Neural crest cell (in vitro differentiated cells): ENCODE measurements at regions not wholly inside any gene's neighbourhood (a gene's known extent, or its start where the extent isn't known, plus 50 kb on each side); places are given as distances from the start of the nearest gene placed in this dataset.

Source experiments
- DNase-seq: peaks from one replicate; pipeline ENCODE4 v3.0.0; 2021; ENCODE audit warnings: low read depth, mixed read lengths, low spot score
- H3K27ac Mint-ChIP-seq: one replicate; pipeline ENCODE4 v1.8.0; 2021; ENCODE audit warnings: mild to moderate bottlenecking, mixed read lengths; ENCODE audit not compliant: unreplicated experiment
- H3K27me3 Mint-ChIP-seq: 2 replicates; pipeline ENCODE4 v1.8.0; 2021; ENCODE audit warnings: low read depth, mild to moderate bottlenecking, mixed read lengths
- H3K36me3 Mint-ChIP-seq: 2 replicates; pipeline ENCODE4 v1.8.0; 2021; ENCODE audit warnings: low read depth, mild to moderate bottlenecking, mixed read lengths
- H3K4me1 Mint-ChIP-seq: 2 replicates; pipeline ENCODE4 v1.8.0; 2021; ENCODE audit warnings: mixed read lengths
- H3K4me3 Mint-ChIP-seq: one replicate; pipeline ENCODE4 v1.8.0; 2021; ENCODE audit warnings: mild to moderate bottlenecking, mixed read lengths
- H3K9me3 Mint-ChIP-seq: 2 replicates; pipeline ENCODE4 v1.8.0; 2021; ENCODE audit warnings: mixed read lengths
- TF ChIP-seq, protein P1 (sequence below): fragments of 200-600 bp; sonication (generic); conservative IDR thresholded peaks from 2 replicates; pipeline ENCODE4 v1.5.0; 2021; ENCODE audit warnings: antibody characterized with exemption, mild to moderate bottlenecking

DNA sequence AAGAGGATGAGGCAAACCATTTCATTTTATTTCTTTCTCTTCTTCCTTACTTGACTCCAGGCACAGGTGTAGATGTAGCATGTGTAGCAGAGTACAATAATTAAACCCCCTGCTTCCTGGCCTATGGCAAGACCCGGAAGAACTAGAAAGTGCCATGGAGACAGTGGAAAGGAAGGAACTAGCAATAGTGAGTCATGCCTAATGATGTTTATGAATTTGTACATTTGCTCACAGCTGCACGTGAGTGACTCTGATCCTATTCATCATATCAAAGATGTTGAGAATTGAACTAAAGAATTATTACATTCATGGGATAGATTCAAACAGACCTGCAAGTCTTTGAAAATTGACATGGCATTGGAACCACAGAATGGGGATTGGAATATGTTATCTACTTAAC is 2233.9 kb upstream of the TENM3 start:
- no peak overlapping the region for H3K4me3 Mint-ChIP-seq
- no peaks in the 10 kb centered on the region for H3K36me3 Mint-ChIP-seq
- no peak for DNase-seq
- no peaks in the 10 kb centered on the region for H3K9me3 Mint-ChIP-seq
- no peak overlapping the region for H3K27ac Mint-ChIP-seq
- H3K27me3 Mint-ChIP-seq = no peaks in the 10 kb centered on the region
- no peaks in the 10 kb centered on the region for H3K4me1 Mint-ChIP-seq
- TF ChIP-seq, protein P1, sequence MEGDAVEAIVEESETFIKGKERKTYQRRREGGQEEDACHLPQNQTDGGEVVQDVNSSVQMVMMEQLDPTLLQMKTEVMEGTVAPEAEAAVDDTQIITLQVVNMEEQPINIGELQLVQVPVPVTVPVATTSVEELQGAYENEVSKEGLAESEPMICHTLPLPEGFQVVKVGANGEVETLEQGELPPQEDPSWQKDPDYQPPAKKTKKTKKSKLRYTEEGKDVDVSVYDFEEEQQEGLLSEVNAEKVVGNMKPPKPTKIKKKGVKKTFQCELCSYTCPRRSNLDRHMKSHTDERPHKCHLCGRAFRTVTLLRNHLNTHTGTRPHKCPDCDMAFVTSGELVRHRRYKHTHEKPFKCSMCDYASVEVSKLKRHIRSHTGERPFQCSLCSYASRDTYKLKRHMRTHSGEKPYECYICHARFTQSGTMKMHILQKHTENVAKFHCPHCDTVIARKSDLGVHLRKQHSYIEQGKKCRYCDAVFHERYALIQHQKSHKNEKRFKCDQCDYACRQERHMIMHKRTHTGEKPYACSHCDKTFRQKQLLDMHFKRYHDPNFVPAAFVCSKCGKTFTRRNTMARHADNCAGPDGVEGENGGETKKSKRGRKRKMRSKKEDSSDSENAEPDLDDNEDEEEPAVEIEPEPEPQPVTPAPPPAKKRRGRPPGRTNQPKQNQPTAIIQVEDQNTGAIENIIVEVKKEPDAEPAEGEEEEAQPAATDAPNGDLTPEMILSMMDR = no peak

DNA sequence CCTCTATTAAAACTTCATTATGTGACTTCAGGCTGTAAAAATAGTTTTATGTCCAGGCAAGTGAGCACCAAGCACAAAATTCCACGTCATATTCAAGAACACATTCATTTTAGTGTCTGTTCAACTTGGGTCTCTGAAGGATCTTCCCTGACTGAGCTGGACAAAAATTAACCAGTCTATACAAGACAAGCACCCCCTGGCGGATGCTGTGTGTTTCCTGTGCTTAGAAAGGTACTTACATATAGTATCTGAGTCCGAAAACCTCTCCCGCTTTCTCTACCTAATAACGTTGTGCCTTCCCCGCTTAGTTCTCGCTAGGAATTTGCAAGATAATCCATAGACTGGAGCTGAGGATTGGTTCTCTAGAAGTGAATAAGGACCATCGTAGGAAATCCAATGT is 2214.5 kb upstream of the TENM3 start:
- no peaks in the 10 kb centered on the region for H3K4me1 Mint-ChIP-seq
- no peaks in the 10 kb centered on the region for H3K36me3 Mint-ChIP-seq
- H3K4me3 Mint-ChIP-seq = no peak overlapping the region
- H3K27me3 Mint-ChIP-seq = no peaks in the 10 kb centered on the region
- no peaks in the 10 kb centered on the region for H3K9me3 Mint-ChIP-seq
- H3K27ac Mint-ChIP-seq = no peak overlapping the region
- DNase-seq = peak; percentile 45
- TF ChIP-seq, protein P1 = peak; percentile 65

DNA sequence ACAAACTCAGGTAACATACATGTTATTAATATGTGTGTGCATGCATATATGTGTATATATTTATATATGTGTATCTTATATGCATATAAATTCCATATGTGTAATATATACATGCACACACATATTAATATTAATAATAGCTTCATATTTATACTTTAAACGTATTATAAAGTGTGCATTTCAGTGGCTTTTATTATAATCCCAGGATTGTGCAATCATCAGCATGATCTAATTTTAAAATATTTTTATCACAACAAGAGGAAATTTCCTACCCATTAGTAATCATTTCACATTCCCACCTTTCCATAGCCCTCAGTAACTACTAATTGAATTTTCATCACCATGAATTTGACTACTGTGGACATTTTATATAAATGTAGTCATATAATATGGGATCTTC is 2211.9 kb upstream of the TENM3 start:
- Mint-ChIP-seq H3K27ac (no peak overlapping the region), H3K27me3 (no peaks in the 10 kb centered on the region), H3K4me1 (no peaks in the 10 kb centered on the region), H3K4me3 (no peak overlapping the region), H3K36me3 (no peaks in the 10 kb centered on the region), H3K9me3 (no peaks in the 10 kb centered on the region)
- no peak for DNase-seq
- TF ChIP-seq, protein P1 = no peak

DNA sequence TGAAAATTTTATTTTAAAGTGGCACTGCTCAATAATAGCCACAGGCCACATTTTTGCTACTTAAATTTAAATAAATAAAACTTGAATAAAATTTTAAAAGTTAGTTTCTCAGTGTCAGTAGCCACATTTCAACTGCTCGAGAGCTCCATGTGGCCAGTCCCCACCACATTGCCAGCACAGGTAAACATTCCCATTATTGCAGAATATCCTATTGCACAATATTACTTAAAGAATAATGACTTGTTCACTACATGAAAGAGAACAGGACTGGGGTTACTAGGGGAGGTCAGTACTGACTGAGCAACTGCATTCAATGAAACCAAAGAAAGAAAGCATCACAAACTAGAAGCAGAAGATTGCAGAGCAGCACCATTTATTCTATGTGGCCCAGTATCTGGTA is 2201.6 kb upstream of the TENM3 start:
- Mint-ChIP-seq H3K4me3 (no peak overlapping the region), H3K4me1 (no peaks in the 10 kb centered on the region), H3K27ac (no peak overlapping the region), H3K36me3 (no peaks in the 10 kb centered on the region), H3K9me3 (peaks cover 4% of the 10 kb centered on the region), H3K27me3 (no peaks in the 10 kb centered on the region)
- no peak for DNase-seq
- TF ChIP-seq, protein P1 = no peak

DNA sequence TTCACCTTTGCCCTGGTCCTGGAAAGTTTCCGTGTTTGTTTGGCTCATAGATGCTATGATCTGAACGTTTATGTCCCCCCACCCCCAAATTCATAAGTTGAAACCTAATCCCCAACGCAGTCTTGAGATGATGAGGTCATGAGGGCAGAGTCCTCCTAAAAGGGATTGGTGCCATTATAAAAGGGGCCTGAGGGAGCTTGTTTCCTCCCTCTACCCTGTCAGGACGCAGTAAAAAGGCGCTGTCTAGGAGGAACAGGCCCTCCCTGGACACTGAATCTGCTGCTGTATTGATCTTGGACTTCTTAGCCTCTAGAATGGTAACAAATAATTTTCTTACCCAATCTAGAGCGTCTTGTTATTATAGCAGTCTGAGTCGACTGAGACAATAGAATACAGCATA is 2190.6 kb upstream of the TENM3 start:
- H3K36me3 Mint-ChIP-seq = no peaks in the 10 kb centered on the region
- TF ChIP-seq, protein P1 = no peak
- H3K27ac Mint-ChIP-seq = no peak overlapping the region
- H3K4me3 Mint-ChIP-seq = no peak overlapping the region
- peaks cover 33% of the 10 kb centered on the region for H3K27me3 Mint-ChIP-seq
- H3K4me1 Mint-ChIP-seq = peaks cover 20% of the 10 kb centered on the region
- DNase-seq = no peak
- no peaks in the 10 kb centered on the region for H3K9me3 Mint-ChIP-seq

DNA sequence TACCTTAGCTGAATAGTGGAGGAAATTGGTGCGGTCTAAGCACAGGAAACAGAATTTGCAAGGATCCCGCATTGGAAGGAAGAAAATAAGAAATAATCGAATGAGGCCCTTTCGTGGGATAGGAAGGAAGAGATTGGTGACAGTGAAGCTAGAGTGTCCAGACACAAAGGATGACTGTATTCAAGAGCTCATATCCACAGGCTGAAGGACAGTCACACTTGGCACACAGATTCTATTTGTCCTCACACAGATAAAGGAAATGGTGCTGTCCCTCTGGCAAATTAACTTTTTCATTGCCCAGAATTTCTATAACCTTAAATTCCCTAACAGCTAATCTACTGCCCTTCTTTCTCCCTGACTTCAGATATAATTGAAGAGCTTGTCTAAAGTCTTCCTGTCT is 2188.9 kb upstream of the TENM3 start:
- no peaks in the 10 kb centered on the region for H3K9me3 Mint-ChIP-seq
- peaks cover 21% of the 10 kb centered on the region for H3K4me1 Mint-ChIP-seq
- H3K27me3 Mint-ChIP-seq = peaks cover 45% of the 10 kb centered on the region
- H3K36me3 Mint-ChIP-seq = no peaks in the 10 kb centered on the region
- peak overlapping the region; percentile 32 for H3K4me3 Mint-ChIP-seq
- TF ChIP-seq, protein P1 = no peak
- no peak overlapping the region for H3K27ac Mint-ChIP-seq
- DNase-seq = no peak
